ENCODE measurements at regions not wholly inside any gene's neighbourhood (a gene's known extent, or its start where the extent isn't known, plus 50 kb on each side); places are given as distances from the start of the nearest gene placed in this dataset.
"Not testable (repeated sequence)": the region's sequence is repeated elsewhere in the genome, so short reads cannot be mapped to it uniquely, and the experiment has no call there.

- DNase-seq (ENCODE audit: low spot score), result peak; percentile 74
These were observed 54.1 kb upstream of the SHLD1 start for GRCh38 chr20:5696011-5696559.

GRCh38 chr20:5691918-5692618, 58.1 kb upstream of the SHLD1 start:
- no peak for DNase-seq (ENCODE audit: low spot score)

GRCh38 chr20:5689463-5689862, 60.7 kb upstream of the SHLD1 start:
- DNase-seq (ENCODE audit: low spot score), result no peak

GRCh38 chr20:5688431-5688972, 61.7 kb upstream of the SHLD1 start:
- DNase-seq (ENCODE audit: low spot score), result no peak

GRCh38 chr20:5687884-5688283, 62.3 kb upstream of the SHLD1 start:
- no peak for DNase-seq (ENCODE audit: low spot score)

- no peak for DNase-seq (ENCODE audit: low spot score)
These were observed 63.7 kb upstream of the SHLD1 start for GRCh38 chr20:5686384-5687105.

GRCh38 chr20:5682556-5682955, 67.6 kb upstream of the SHLD1 start:
- DNase-seq (ENCODE audit: low spot score), result not testable (repeated sequence)

GRCh38 chr20:5680192-5680591, 69.4 kb upstream of the GPCPD1 start:
- no peak for DNase-seq (ENCODE audit: low spot score)

- DNase-seq (ENCODE audit: low spot score), result no peak
These were observed 68.0 kb upstream of the GPCPD1 start for GRCh38 chr20:5678777-5679176.

GRCh38 chr20:5677944-5678343, 67.1 kb upstream of the GPCPD1 start:
- DNase-seq (ENCODE audit: low spot score), result not testable (repeated sequence)

- DNase-seq (ENCODE audit: low spot score), result no peak
These were observed 66.6 kb upstream of the GPCPD1 start for GRCh38 chr20:5677389-5677788.

GRCh38 chr20:5675103-5676091, 64.6 kb upstream of the GPCPD1 start:
- DNase-seq (ENCODE audit: low spot score), result no peak

GRCh38 chr20:5674176-5674660, 63.4 kb upstream of the GPCPD1 start:
- peak; percentile 40 for DNase-seq (ENCODE audit: low spot score)

- DNase-seq (ENCODE audit: low spot score), result no peak
These were observed 60.1 kb upstream of the GPCPD1 start for GRCh38 chr20:5670874-5671273.

- DNase-seq (ENCODE audit: low spot score), result no peak
These were observed 59.3 kb upstream of the GPCPD1 start for GRCh38 chr20:5670036-5670536.

GRCh38 chr20:5668529-5668868, 57.7 kb upstream of the GPCPD1 start:
- no peak for DNase-seq (ENCODE audit: low spot score)

GRCh38 chr20:5667705-5668528, 57.1 kb upstream of the GPCPD1 start:
- DNase-seq (ENCODE audit: low spot score), result no peak

- no peak for DNase-seq (ENCODE audit: low spot score)
These were observed 54.6 kb upstream of the GPCPD1 start for GRCh38 chr20:5665417-5665816.

GRCh38 chr20:5663396-5663795, 52.6 kb upstream of the GPCPD1 start:
- DNase-seq (ENCODE audit: low spot score), result peak; percentile 38

GRCh38 chr20:5662769-5663168, 52.0 kb upstream of the GPCPD1 start:
- DNase-seq (ENCODE audit: low spot score), result no peak
